GM21786 (cell line): ENCODE measurements at regions not wholly inside any gene's neighbourhood (a gene's known extent, or its start where the extent isn't known, plus 50 kb on each side); places are given as distances from the start of the nearest gene placed in this dataset.

Experiments used
- ATAC-seq: cut with Tn5 transposase; IDR thresholded peaks from one replicate; pipeline ENCODE4 v1.9.1; 2021; ENCODE audit not compliant: unreplicated experiment

DNA sequence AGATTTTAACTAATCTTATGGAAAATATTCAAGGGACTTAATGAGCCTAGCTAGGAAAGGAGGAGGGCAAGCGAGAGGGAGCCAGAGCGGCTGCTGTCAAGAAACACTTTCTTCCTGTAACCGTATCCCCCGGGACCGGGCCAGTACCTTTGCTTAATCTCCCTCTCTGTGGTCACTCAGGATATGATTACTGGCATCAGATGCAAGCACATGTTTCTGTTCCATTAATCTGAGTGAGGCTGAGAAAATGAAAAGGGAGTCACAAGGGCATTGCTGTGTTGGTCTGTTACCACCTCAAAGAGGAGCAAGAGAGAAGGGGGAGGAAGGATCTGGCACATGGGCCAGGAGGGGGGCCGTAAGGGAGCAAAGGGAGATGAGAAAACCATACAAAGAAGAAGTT, 356.7 kb upstream of the GATB start:
- no peak for ATAC-seq

DNA sequence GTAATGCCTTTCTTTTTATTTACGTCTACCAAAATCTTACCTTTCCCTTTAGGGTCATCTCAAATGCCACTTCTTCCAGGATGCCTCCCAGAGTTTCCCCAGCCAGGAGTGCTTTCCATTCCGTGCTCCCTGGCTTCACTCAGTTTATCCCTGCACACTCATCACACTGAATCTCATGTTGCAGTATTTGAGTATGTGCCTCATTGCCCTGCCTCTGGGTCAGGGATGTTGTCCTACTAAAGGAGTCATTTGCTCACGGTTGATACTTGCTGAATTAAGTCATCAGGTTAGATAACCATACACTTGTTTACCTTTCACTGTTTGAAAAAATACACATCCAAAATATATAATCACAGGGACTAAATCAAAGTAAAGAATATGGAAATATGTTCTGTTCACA, 356.2 kb upstream of the GATB start:
- no peak for ATAC-seq

DNA sequence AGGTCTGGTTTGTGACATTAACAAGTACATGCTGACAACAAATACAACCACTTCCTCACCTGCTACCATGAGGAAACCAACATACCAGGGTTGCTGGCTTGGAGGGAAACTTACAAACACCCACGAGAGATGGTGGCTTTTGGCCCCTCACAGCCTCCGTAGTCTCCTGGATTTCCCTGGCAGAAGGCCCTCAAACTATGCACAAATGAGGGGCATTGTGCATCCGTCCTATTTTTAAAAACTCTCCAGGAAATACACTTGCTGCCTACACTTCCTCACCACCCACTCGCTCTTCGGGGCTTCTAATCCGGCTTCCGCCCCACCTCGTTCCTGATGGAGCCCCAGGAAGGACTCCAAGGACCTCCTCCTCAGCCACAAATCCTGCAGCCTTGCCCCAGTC, 355.0 kb upstream of the GATB start:
- ATAC-seq: no peak

DNA sequence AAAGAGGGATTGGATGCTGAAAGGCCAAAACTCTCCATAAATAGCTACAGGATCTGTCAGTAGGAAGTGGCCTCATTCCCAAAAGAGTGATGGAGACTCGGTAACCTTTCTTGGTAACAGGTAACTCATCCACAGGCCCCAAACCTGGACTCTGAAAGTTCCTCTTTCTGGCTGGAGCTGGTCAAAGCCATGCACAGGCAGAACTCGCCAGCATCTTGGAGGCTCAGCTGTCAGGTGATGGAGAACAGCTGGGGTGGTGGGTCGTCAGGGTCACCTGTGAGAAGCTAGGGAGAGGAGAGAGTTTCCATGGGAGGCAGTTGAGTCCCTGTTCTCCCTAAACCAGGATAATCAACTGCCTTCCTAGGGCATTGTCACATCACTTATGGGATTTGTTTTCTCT, 354.3 kb upstream of the GATB start:
- ATAC-seq: no peak

DNA sequence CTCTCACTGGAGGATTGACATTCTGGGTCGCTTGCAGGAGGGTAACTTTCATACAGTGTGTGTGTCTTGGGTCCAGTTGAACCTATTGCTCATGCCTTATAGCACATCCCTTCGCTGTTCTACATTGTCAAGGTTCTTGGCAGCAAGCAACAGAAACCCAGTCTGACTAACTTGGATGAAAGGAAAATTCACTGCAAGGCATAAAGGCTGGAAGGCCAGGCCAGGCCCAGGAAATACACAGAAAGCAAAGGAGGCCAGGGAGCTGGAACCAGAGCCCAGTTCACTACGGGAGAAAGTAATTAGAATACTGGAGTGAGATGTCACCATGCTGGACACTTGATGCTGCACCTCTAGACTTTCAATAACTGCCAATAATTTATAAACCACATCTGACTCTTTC, 353.8 kb upstream of the GATB start:
- ATAC-seq: no peak

DNA sequence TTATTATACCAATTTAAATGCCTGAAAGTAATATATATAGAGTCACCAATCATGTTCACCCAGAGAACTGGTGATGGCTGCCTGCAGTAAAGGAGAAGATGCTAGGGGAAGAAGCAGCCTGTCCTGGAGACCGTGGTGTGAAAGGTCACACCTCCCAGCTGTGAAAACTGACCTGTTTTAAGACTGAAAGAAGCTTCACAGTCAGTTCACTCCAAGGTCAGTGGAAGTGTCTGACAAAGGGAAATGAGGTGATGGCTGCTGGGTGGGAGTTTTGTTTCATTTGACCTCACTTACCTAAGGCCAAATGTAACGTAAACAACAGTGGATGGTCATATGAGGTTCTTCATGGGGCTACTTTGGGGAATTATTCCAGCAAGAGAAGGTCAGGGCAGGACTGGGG, 352.1 kb upstream of the GATB start:
- ATAC-seq: peak; percentile 89

DNA sequence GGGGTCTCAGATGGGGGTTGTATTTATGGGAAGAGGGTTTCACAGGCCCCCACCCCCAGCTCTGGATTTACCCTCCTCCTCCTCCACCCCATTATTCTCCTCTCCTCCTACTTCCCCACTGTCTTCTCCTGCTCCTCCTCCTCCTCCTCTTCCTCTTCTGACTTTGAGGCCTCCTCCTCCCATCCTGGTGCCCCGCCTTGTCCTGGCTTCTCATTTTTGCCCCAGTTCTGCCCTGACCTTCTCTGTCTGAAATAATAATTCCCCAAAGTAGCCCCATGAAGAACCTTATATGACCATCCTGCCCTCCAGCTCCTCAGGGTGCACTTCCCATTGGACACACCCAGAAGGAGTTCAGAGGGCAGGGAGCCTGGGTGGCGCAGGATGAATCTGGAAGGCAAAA, 351.4 kb upstream of the GATB start:
- ATAC-seq: no peak

DNA sequence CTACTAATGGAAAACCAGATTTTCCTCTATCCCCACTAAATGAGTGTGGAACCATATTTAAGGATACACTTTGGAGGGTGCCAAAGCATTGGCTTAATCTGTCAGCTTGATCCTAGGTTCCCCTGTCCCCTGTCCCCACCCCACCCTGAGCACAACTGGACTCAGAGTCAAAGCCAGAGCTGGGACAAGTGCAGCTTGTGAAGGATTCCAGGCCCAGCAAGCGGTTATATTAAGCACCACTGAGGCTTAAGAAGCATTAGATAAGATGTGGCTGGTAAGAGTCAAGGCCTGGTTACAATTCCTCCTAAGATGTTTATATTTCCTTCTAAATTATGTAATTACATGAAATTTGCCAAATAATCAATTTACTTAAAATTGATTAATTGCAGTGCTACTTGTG, 350.0 kb upstream of the GATB start:
- ATAC-seq: no peak

DNA sequence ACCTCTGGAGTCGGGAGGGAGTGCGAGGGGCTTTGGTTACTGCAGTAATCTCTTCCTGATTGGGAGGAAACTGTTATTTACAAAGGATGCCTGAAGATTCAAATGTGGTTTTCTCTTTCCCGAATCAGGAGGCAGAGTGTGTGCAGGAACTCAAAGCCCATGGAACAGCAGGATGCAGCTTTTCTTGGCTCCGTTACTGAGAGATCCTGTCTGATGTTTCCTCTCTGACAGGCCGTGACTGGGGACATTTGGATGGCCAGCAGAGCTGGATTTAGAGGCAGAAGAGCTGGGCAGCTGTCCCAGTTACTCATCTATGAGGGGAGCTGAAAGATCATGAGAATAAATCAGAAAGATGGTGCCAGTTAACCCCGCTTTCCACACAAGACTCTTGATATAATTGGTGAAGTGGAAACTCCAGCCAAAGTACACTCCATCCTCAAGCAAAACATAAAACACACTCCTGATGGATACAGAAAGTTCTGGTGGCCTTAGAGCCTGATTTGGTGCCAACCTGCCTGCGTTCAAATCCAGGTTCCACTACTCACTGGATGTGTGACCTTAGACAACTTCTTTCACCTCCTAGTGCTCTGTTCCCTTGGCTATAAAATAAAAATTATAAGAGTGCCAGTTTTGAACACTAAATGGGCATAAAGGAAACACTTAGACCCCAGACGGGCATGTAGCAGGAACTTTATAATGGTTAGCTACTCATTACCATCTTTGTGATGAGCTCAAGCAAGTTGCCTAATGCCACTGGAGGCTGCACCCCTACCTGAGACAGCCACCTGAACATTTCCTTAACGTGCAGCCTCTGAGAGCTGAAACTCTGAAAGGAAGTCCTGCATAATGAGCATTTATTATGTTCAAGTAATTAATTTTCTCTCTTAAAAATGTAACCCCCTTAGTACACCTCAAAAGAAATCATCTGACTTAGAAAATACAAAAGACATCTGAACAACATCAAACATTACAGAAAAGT, 349.0 kb upstream of the GATB start:
- ATAC-seq: no peak

DNA sequence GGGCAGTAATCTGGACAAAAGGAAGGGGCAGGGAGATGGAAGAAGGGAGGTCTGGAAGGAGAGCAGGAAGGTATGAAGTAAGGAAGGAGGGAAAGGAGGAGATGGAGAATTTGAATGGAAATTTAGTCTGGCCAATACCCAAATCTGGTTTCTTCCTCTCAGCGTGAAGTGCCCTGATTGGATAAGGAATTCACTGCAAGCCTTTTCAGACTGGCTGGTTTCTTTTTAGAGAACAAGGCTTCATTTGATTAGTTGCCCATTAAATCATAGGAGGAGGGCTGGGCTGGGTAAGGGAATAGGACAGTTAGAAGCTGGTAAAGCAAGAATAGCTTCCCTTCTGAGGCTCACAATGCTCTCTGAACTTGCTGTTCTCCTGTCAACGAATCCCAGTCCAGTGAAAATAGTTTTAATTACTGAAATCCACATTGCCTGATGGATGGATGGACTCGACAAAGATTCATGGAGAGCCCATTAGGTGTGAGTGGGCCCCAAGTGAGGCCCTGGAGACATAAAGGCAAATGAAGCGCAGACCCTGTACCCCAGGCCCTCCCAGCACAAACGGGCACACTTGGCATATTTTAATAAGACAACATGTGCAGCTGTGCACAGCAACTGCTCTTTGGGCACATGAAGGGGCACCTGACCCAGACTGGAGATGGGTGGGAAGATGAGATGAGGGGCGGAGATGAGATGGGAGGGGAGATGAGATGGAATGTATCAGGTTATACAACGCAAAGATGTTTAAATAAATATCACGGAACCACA, 347.1 kb upstream of the GATB start:
- no peak for ATAC-seq

DNA sequence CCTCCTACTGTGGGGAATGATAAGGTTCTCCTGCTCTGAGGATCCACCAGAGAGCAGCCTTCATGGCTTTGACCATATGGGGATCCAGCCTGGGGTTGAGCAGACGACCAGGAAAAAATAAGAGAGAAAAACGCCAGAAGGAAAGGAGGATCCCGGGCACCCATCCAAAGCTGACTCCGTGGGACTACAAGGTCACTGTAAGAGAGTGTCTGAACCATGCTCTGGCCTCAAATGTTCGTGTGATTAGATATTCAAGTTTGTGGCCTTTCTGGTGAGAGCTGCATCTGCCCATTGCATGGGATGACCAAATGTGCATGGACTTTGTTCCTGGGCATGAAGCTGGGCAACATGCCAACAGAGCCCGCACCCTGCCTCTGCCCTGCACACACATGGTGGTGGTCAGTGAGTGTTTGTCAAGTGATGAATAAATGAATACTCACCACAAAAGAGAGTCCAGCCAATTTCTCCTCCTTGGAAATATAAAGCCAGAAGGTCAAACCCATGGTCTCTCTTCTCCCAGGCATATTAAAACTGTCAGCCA, 346.0 kb upstream of the GATB start:
- ATAC-seq: no peak

DNA sequence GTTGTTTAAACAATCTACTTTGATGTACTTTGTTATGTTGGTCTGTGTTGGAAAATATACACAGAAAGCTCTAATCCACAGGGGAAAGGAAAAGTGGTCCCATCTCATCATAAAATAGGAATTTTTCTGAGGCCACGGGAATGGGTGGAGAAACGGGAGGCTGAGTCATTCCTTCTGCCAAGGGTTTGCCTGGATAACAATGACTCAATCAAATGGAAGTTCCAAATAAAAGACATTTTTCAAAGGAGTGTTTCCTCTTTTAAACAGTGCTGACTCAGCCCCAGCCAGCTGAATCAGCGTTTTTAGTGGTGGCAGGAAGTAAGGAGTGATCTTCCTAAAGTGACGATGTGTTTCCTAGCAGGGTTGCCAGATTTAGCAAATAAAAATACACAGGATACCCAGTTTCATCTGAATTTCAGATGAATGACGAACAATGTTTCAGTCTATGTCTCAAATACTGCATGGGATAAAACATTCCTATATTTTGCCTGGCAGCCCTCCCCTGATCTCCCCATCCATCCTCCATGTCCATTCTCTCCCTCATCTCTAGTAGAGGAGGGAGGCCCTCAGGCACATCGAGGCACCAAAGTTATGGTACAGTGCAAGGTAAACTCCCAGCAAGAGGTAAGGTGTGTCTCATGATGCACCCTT, 345.4 kb upstream of the GATB start:
- no peak for ATAC-seq

DNA sequence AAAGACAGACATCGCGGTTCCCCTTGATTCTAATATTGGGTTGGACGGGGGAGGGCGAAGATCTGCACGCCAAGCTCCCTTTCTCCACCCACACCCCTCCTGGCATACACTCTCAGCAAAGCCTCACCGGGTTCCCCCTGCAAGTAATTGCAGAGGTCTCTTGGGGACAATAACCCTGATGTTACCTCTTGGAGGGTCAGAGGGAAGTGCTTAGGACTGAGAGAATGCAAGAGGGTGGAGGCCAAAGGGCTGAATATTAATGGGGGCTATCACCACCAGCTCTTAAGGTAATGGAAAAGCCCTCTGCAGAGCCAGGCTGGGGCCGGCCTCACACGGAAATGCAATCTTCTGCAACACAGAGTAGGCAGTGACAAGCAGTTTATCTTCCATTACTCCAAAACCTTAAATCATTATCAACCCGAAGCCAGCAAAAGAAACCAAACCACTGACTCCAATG, 344.1 kb upstream of the GATB start:
- ATAC-seq: no peak

DNA sequence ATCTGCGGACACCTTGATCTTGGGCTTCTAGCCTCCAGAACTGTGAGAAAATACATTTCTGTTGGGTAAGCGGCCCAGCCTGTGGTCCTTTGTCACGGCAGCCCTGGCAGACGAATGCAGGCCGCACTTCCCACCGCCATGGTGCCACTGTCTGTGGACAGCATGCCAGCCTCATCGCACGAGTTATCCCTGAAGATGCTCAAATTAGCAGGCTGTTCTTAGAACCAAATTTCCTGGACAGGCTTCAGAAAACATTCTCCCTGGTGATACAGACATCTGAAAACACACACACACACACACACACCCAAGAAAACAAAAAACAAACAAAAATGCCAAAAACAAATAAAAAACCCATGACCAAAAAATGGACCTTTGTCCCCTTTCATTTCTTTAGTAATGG, 343.5 kb upstream of the GATB start:
- no peak for ATAC-seq

DNA sequence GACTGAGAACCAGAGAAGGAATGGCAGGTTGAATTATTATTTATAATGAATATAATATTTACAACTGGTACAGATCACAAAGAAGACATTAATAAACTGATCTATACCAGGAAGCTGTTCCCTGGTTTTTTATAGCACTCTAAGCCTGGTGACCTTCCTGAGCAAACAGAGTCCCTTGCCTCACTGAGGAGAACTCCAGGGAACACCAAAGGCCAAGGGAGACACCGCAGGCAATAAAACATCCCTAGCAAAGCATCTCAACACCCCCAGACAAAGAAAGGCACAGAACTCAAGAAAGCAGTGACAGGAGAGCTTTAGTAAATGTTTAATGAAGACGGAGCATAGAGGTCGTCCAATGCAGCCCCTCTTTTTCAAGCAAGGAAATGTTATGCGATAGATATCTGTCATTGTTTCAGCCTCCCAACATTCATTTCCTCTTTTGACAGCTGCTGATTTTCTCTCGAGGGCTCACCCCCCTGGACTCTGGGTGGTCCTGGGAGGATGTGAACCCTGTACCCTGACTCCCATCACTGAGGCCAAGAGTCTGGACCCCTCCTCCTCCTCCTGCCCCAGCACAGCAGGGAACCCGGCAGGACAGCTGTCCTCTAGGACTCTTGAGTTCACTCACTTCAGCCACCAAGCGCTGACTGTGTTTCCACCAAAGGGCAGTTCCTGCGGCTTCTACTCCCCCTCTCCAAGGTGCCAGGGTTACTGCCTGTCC, 342.5 kb upstream of the GATB start:
- no peak for ATAC-seq

DNA sequence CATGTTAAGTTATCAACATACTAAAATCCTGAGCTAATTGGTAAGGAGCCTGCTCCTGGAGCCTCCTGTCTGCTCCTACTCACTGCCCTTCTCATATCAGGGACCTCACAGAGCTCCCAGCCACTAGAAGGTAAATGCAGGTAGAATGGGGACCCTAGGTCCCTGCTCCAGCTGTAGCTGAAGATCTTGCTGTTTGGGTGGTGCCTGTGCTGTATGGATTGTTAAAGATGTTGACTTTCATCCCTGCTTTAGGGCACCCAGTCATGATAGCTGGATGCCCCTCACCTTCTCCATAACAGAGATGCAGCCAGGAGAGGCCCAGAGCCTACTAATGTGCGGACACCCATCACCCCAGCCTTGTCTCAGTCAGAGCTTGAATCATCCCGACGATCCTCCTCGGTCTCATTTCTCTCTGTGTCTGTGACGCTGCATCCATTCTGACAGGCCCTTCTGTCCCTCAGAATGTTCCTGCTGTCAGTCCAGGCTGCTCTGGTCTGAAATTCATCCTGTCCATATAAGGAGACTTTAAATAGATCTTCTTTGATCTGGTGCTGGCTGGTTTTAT, 341.7 kb upstream of the GATB start:
- no peak for ATAC-seq

DNA sequence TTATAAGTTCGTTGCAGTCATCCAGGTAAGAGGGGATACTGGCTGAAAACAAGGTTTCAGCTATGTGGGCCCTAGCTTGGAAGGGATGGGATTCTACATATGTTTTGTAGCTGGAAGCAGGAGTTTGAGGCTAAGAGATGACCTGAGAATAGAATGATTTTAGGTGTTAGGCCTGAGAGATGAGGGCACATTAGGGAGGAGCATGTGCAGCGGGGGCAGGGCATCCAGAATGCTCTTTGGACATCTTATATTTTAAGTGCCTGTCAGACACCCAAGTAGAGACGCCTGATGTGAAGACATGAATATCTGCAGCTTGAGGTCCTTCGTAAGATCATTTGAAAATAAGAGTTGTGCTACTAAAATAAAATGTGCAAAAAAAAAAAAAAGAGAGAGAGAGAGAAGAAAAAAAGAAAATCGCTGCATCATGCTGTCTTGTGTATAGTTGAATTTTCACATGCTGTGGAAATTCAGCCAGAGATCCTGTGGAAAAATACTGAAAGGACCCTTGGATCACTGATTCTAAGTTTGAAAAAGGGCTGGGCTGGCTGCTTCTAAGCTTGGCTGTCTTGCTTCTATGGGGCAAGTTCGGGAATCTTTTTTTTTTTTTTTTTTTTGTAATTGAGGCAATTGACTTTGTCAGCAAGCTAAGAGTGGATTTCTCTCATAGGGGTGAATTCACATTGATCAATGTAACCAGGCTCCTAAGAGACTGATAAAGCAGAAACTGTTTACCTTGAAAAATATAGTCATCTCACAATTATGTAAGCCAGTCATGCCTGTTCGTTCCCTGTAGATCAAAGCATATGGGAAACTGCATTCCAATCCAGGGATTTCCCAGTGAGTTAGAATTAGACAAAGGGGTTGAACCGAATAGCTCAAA, 341.0 kb upstream of the GATB start:
- ATAC-seq: no peak

DNA sequence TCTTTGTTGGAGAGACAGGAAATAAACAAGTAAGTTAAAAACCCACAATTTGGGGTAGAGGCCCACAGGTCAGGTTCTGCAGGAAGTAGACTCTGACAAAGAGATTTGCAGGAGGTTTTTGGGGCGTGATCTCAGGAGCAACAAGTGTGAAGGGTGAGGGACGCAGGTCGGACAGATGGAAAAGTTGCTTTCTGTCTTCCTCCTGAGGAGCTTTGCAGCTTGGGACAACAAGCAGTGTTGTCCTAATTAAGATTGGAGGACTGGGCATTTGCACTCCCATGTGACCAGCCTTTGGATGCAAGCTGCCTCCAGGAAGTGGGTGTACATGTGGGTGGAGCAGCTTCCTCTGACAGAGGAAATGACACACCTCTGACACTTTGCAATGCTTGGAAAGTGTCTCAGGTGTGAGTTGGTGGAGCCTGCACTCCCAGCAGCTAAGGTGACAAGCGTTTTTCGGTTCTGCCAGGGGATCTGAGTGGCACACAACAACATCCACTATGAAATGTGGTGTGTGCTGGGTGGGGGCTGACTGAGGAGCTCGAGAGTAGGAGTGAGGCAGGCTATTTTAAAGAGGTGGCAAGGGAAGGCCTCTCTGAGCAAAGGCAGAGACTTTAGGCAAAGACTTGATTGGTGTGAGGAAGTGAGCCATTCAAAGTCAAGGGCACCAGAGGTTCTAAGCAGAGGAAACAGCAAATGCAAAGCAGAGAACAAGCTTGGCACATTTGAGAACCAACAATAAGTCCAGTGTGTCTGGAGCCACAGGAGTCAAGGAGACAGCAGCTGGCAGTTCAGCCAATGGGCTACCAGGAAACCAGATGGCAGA, 339.8 kb upstream of the GATB start:
- ATAC-seq: peak; percentile 51

DNA sequence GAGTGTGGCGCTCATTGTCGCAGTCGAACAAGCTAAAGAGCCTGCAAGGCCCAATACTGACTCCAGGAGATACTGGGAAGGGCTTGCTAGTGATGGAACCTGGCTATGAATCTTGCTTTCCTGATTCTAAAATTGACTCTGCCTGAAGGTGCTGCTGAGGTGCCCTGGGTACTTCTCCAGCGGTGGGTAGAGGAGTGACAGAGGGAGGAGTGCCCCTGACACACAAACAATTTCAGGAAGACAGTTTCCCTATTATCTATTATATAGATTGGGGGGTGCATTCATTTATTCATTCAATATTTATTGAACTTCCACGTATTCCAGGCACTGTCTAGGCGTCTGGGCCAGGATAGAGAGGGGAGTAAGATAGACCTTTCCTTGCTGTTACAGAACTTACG, 339.2 kb upstream of the GATB start:
- no peak for ATAC-seq
